ENCODE measurements at regions not wholly inside any gene's neighbourhood (a gene's known extent, or its start where the extent isn't known, plus 50 kb on each side); places are given as distances from the start of the nearest gene placed in this dataset.

DNA sequence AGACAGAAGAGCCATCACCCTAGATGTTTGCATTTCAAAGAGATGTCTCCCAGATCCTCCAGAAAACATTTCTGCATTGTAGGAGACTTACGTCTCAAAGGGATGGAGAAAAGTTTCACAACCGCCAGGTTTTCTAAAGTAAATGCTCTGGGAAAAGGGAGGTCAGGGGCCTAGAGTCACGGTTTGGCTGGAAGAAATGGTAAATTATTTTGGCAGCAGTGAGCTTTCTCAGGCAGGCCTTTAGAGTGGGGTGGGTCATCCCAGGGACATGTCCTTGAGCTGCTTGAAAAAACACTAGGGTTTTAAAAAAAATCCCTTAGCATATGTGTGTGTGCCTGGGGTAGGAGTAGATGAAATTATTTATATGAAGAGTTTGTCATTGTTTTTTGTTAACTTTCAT is 728.8 kb downstream of the TYW1 start:
- no peak for DNase-seq (ENCODE audit: low read depth in 4 of 4, low spot score in 2 of 4)

DNA sequence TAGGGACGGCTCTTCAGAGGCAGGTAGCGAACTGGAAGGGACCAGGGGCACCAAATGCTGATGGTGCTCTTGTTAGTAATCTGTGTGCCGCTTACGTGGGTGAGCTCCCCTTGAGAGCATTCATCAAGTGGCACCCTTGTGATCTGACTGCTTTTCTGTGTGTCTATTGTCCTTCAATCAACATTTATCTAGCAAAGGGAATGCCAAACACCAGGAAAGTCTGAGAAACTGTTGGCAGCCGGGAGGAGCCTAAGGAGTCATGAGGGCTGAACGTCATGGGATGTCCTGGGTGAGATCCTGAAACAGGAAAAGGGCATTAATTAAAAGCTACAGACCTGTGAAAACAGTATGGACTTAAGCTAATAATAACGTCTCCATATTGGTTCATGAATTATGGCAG is 733.1 kb downstream of the TYW1 start:
- DNase-seq (ENCODE audit: low read depth in 4 of 4, low spot score in 2 of 4): no peak

DNA sequence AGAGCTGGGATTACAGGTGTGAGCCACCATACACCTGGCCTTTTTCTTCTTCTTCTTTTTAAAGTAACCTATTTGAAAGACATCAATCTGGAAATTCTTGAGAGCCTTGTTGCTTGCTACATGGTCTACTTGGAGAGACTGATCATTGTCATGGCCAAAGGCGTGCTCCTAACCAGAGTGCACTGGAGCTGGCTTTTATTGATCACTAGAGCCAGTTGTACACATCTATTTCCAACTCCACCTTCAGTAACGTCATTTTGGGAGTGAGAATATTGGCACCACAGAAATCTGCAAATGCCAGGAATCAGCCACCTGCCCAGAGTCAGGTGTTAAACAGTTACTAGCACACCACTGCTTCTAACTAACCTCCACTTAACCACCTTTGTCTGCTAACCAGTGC is 735.1 kb downstream of the TYW1 start:
- DNase-seq (ENCODE audit: low read depth in 4 of 4, low spot score in 2 of 4): no peak

DNA sequence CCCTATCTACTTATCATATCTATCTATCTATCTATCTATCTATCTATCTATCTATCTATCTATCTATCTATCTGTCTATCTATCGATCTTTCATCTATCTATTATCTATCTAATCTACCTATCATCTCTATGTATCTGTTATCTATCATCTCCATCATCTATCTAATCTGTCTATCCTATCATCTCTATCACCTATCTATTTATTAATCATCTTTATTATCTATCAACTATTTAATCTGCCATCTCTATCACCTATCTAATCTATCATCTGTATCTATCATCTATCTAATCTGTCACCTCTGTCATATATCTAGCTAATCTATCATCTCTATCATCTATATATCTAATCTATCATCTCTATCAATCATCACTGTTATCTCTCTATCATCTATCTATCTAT is 736.3 kb downstream of the TYW1 start:
- no peak for DNase-seq (ENCODE audit: low read depth in 4 of 4, low spot score in 2 of 4)

DNA sequence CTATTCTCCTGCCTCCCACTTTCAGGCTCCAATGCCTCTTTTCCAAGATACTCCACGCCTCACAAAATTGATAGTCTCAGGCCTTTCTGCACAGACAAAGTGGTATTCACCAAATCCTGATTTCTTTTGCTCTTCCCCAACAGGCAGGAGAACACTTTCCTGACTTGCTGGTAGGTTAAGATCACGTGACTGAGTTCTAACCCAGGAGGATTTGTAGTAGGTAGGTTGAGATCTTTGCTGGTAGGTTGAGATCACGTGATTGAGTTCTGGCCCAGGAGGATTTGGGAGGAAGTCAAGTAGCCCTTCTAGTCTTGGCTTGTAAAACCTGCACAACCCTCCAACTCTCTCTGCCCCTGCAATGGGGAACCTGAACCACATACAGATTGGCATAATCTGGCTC is 741.5 kb downstream of the TYW1 start:
- DNase-seq (ENCODE audit: low read depth in 4 of 4, low spot score in 2 of 4): no peak

DNA sequence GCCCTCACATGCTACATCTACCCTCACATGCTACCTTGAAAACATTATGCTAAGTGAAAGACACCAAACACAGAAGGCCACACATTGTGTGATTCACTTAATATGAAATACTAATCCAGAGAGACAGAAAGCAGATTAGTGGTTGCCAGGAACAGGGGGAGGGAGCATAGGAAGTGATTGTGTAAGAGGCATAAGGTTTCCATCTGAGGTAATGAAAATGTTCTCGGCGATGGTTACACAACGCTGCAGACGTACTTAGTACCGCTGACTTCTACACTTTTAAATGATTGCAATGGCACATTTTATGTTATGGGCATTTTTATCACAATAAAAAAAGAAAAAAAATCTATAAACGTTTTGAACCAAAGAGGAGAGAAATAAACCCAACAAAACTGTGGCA is 742.3 kb downstream of the TYW1 start:
- DNase-seq (ENCODE audit: low read depth in 4 of 4, low spot score in 2 of 4): no peak

DNA sequence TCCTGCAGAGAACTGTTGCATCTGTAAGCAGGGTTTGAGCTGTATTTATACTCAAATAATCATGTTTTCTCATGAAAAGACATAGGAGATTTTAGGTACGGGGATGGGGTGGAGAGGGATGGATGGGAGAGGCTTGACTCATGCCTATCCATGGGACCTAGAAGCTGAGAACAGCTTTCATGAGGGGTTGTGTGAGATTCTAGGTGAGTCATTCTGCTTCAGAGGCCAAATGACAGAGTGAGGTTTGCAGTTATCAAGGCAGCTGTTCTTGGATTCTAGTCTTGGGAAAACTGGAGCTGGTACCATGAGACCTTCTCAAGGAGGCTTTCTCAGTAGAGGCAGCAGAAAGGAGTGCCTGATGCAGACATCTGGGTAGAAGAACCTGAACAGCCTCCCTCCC is 746.9 kb downstream of the TYW1 start:
- no peak for DNase-seq (ENCODE audit: low read depth in 4 of 4, low spot score in 2 of 4)

DNA sequence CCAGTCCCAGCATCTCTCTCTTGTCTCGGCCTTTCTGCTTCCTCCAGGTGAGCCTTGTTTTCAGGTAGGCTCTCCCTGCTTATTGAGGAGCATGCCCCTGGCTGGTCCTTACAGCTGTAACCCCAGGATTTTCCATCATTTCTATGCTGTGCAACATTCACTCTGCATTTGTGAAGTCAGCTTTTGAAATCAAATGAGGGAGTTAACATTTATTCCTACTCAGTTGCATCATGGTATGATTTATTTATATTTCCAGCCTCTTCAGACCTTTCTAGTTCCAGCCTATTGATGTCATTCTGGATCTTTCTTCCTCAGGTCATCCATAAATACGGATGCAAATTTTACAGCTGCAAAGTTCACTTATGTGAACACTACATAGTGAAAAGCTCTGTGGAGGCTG is 755.6 kb downstream of the TYW1 start:
- DNase-seq (ENCODE audit: low read depth in 4 of 4, low spot score in 2 of 4): no peak

DNA sequence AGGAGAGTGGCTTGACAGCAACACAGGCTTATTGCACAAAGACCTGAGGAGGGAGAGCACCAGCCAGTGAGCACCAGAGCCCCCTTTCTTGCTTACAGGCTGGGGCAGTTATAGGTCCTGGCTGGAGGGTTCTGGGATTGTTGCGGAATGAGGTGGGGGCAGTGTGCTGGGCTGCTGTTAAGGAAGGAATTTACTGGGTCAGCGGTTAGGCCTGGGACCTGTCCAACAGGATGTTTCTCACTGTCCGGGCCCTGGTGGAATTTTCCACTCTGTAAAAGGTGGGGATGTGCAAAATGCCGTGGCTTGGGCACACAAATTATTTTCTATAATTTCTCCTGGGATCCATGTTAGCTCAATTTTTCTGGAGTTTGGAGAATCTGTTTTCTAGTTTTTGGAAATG is 757.3 kb downstream of the TYW1 start:
- DNase-seq (ENCODE audit: low read depth in 4 of 4, low spot score in 2 of 4): no peak

DNA sequence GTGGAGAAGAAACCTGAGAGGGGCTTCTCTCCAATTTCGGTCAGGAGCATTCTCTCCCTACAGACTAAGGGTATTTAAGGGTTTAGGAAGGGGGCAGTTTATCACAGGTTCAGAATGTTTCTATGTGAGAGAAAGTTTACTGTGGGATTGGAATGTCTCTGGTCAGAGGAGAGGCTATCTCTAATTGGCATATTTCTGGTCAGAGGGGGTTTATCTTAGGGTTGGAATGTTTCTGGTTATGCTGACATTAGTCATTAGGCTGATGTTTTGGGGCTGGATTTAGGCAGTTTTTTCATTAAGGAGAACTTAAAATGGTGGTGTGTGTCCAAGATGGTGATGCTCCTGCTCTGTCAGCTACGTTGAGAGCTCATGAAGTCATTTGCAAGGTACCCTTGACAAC is 758.0 kb downstream of the TYW1 start:
- no peak for DNase-seq (ENCODE audit: low read depth in 4 of 4, low spot score in 2 of 4)

DNA sequence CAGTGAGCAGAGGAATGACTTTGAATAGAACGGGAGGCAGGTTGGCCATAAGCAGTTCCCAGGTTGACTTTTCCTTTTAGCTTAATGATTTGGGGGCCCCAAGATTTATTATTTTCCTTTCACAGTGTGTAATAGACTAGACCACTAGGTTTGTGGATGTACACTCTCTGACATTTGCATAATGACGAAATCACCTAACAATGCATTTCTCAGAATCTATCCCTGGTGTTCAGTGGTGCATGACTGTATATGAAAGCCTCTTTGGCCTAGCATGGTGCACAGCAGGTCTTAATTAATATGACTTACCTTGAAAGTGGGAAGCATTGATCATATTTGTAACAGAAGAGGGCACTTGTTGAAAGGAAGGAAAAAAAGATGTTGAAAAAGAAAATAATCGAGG is 761.9 kb downstream of the TYW1 start:
- no peak for DNase-seq (ENCODE audit: low read depth in 4 of 4, low spot score in 2 of 4)

DNA sequence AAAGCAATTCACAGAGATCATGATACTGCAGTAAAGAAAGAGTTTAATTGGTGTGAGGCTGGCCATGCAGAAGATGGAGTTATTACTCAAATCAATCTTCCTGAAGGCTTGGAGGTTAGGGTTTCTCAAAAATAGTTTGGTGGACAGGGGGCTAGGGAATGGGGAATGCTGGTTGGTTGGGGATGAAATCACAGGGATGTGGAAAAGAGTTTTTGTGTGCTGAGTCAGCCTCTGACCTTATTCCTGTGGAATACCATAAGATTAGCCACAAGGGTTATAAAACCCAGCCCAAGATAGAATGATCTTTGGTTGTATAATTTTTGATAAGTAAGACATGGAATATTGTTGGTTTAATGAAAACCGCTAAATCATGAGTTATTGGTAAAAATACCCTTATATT is 764.3 kb downstream of the TYW1 start:
- DNase-seq (ENCODE audit: low read depth in 4 of 4, low spot score in 2 of 4): no peak

DNA sequence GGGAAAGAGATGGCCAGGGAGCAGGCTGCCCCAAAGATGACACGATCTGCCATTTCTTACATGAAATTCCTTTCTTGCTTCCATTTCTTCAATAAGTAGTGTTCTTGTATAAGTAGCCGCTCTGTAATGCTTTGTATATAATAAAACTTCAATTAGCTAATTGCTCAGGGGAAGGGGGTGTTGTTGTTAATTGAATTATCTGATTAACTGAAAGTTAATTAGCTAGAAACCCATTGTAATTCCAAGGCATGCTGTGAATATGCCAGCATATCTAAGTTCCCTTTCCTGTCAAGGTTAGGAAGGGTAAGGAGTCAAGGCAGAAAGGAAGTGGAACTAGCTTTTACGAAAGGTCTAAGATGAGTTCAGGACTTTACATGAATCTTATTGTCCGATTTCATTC is 765.9 kb downstream of the TYW1 start:
- DNase-seq (ENCODE audit: low read depth in 4 of 4, low spot score in 2 of 4): no peak

DNA sequence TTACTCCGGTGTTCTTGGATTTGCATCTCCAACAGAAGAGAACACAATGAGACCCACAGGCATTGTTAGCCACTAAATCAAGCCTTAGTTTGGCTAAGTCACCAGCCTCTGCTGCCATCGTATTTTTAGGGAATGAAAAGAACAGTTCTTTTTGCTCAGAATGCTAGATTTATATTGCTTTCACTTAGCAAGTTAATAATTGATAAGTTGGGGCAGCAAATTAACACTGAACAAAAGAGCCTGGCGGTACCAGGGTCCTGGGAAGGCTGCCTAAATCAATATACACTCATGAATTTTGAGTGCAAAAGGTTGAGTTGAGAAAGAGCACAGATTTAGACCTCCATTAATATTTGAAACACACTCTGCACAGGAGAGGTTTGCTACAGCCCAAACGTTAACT is 767.7 kb downstream of the TYW1 start:
- DNase-seq (ENCODE audit: low read depth in 4 of 4, low spot score in 2 of 4): no peak

DNA sequence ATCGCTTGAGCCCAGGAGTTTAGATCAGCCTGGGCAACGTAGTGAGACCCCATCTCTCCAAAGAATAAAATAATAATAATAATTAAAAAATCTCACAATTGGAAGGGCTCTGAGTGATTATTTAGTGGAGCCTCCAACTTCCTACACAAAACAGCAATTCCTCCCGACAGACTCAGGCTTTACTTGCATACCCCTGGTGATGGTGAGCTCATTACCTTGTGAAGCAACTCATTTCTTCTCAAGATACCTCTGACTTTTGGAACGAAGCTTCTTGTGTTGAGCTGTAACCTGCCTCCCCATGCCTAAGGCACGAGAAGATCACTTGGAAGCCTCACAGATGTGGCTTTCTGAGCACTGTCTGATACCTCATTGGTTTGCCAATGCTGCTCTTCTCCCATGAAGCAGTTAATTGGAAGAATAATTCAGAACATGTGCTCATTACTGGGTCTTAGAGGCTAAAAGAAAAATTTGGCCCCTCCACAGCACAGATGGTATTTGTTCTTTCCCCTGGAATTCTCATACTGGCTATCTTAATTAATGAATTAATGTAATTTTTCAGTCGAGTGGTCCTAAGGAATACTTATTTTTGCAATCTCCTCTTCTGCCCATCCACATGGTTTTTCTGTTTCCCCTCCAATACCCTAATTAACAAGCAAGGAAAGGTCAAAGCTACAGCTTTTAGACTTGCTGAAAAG is 769.0 kb downstream of the TYW1 start:
- no peak for DNase-seq (ENCODE audit: low read depth in 4 of 4, low spot score in 2 of 4)

DNA sequence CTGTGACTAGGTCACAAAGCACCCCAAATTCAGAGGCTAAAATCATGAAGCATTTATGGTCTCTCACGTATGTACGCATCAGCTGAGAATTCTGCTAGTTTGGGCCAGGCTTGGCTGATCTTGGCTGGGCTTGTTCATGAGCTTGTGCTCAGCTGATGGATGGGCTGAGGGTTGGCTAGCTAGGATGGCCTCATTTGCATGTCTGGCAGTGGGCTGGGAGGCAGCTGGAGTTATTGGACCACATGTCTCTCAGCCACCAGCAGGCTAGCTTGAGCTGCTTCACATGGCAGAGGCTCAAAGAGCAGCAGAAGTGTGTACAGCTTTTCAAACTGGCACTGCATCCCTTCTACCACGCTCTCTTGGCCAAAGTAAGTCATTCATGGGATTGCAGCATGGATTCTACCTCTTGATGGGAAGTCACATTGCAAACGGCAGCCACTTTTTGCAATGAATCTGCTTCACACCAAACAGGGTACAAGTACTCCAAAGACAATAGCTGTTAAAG is 770.3 kb downstream of the TYW1 start:
- no peak for DNase-seq (ENCODE audit: low read depth in 4 of 4, low spot score in 2 of 4)

DNA sequence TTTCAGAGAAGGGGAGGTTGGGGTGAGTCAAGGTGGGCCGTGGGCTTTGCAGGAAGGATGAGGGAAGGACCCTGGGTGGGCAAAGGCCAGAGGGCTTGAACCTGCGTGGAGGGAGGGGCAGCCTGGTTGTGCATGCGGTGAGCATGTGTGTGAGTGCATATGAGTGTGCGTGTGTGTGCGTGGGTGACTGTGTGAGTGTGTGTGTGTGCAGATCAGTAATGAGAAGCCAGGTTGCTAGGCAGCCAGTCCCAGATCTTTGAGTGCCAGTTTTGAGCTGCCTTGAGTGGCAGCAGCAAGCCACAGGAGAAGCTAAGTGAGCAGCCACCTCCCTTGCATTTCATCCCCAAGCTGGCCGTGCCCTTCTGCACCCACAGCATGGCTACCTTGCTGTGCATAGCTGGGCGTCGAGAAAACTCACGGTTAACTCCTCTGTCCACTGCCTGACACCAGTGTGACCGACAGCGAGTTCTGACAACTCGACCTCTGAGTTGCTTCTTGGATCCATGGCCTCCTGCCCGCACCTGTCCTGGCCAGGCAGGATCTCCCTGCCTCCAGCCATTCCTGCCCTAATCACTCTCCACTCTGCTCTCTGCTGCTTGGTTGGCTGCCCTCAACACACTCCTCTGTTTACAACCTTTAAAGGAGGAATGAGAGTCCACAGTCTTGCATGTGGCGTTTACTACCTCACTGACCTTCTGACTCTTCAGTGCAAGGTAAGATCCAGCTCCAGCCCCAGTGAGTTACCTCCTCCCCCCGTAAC is 775.4 kb downstream of the TYW1 start:
- no peak for DNase-seq (ENCODE audit: low read depth in 4 of 4, low spot score in 2 of 4)

DNA sequence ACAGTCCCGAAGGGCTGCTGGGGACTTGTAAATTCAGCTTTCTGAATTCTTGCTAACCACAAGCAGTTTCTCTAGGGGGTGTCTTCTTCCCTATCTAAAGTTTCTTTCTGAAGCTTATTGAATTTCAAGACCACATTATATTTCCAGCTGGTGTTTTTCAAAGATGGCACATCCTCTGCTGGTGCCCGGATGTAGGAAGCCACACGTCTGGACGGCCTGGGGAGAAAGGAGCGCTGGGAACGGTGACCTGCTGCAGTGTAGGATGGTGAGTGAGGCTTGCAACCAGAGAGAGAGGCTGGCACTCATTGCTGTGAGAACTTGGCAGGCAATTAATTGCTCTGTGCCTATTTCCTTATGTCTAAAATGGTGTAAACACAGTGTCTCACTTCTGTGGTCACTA is 776.4 kb downstream of the TYW1 start:
- no peak for DNase-seq (ENCODE audit: low read depth in 4 of 4, low spot score in 2 of 4)

DNA sequence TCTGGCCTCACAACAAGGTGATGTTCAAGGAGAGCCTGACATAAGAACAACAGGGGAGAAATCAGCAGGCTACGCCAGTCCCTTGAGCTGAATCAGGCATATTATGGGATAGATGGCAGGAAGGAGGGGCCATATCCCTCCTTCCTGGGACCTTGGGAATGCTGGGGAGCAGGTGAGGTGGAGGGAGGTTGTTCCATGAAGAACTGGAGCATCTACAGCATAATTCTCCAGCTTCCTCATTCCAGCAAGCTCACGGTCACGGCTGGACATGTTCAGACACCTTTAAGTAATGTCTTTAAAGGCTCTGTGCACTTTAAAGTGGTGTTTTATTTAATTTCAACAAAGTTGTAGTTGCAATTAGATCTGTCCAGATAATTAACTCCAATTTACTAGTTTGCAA is 780.5 kb downstream of the TYW1 start:
- DNase-seq (ENCODE audit: low read depth in 4 of 4, low spot score in 2 of 4): no peak

DNA sequence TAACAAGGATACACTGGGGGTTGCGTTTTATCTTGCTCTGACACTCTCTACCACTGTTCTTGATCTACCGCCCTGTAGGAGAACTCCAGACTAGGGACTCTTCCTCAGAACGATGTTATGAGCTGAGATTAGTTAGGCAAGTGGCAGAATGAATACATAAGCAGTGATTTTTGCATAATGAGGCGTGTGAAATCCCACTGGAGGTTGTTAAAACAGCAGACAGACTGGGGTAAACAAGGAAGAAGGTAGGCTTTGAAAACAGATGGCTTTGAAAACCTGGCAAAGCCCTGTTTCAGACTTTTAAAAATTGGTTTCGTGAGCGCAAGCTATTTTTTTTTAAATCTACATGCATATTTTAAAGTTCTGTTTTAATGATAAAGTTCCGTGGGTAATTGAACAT is 785.2 kb downstream of the TYW1 start:
- DNase-seq (ENCODE audit: low read depth in 4 of 4, low spot score in 2 of 4): no peak

DNA sequence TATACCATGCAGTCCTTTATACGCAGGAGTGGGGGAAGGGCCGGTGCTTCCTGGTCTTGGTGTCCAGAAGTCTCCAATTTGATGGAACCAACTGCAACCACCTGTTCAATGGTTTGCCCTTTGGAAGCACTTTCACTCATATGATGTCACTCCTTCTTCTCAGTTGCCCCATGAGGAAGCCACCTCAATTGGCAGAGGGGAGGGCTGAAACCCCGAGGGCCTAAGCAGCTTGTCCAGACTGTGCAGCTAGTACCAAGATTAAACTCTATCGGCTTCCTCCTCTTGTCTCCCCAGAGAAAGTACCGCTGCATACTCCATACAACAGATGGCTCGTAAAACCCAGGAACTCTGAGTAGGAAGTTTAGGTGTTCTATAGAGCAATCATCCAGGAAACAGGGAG is 789.4 kb downstream of the TYW1 start:
- DNase-seq (ENCODE audit: low read depth in 4 of 4, low spot score in 2 of 4): no peak

DNA sequence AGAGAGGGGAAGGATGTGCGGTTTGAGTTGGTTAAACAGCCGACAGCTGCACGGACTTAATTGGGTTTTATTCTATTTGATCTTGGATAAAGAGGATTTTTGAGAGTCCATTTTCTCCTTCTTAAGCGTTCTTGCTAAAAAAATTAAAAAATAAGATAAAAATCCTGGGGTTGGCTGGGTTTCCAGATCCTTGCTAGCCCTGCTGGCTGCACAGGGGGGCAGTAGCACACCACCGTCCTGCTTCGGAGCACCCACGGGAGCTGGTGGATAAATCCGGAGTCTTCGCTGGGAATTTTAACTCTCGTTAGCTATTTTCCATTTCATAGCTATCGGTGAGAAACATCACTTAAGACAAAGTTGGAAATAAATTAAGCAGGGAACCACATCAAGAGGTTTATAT is 792.0 kb downstream of the TYW1 start:
- no peak for DNase-seq (ENCODE audit: low read depth in 4 of 4, low spot score in 2 of 4)
